ENCODE measurements at regions not wholly inside any gene's neighbourhood (a gene's known extent, or its start where the extent isn't known, plus 50 kb on each side); places are given as distances from the start of the nearest gene placed in this dataset.

GRCh38 chr2:107625982-107626381 is 200.7 kb upstream of the RGPD4 start:
- DNase-seq: no peak
- no peaks in the 10 kb centered on the region for H3K36me3 ChIP-seq (replicated peaks in 1 of 2; ENCODE audit: control extremely low read depth in 1 of 2, control insufficient read depth in 1 of 2, extremely low read depth in 1 of 2, insufficient read depth in 2 of 2, low read length in 1 of 2)
- H3K4me1 ChIP-seq (ENCODE audit: control insufficient read depth in 2 of 2, insufficient read depth in 2 of 2, low read length in 2 of 2): no peaks in the 10 kb centered on the region
- H3K27ac ChIP-seq (ENCODE audit: low read length in 2 of 2): no peak overlapping the region
- H3K27me3 ChIP-seq (replicated peaks in 1 of 4; ENCODE audit: control extremely low read depth in 1 of 4, control insufficient read depth in 3 of 4, insufficient read depth in 4 of 4, low read length in 3 of 4): no peaks in the 10 kb centered on the region
- ATAC-seq (ENCODE audit: low read depth): no peak
- ChIA-PET POLR2A (no interaction called here), CTCF (no interaction called here)
- H4K20me1 ChIP-seq (ENCODE audit: control insufficient read depth, insufficient read depth, low read length, poor library complexity, severe bottlenecking): no peaks in the 10 kb centered on the region
- H3K4me2 ChIP-seq (replicated peaks; ENCODE audit: low read depth, low read length, poor library complexity, severe bottlenecking): no peak overlapping the region
- H2AFZ ChIP-seq (ENCODE audit: insufficient read depth, low read depth, low read length, poor library complexity, severe bottlenecking): no peak overlapping the region
- Mint-ChIP-seq H3K27ac (no peak overlapping the region), H3K4me1 (no peaks in the 10 kb centered on the region), H3K4me3 (no peak overlapping the region), H3K9me3 (ENCODE audit: insufficient read depth) (peaks cover 10% of the 10 kb centered on the region), H3K27me3 (no peaks in the 10 kb centered on the region)
- no peak overlapping the region for H3K9ac ChIP-seq (ENCODE audit: low read length)
- H3K79me2 ChIP-seq (ENCODE audit: control insufficient read depth, insufficient read depth, low read length): no peaks in the 10 kb centered on the region
- peaks cover 0 to 7% (median 0%) of the 10 kb centered on the region in 3 donors for H3K9me3 ChIP-seq (ENCODE audit: control extremely low read depth in 1 of 3, control insufficient read depth in 2 of 3, insufficient read depth in 1 of 3, low read length in 2 of 3)
- intact Hi-C loops (cut with micrococcal nuclease): no loop called here
- no peak overlapping the region for H3K4me3 ChIP-seq (ENCODE audit: control extremely low read depth in 1 of 5, extremely low read depth in 1 of 5, insufficient read depth in 1 of 5, low read depth in 2 of 5, low read length in 4 of 5)
- no peak for TF ChIP-seq CTCF (IDR thresholded peaks at IDR 0.05)
- TF ChIP-seq EZH2 (IDR thresholded peaks at IDR 0.05; ENCODE audit: borderline replicate concordance, insufficient read depth, low read depth, low read length, poor library complexity, severe bottlenecking): no peak

GRCh38 chr2:107627164-107627563 is 199.5 kb upstream of the RGPD4 start:
- CTCF ChIA-PET: no interaction called here

More at GRCh38 chr2:107627164-107627563, 199.5 kb upstream of the RGPD4 start:
- H3K27ac ChIP-seq (ENCODE audit: low read length in 2 of 2): no peak overlapping the region
- POLR2A ChIA-PET: no interaction called here
- no peaks in the 10 kb centered on the region for H3K79me2 ChIP-seq (ENCODE audit: control insufficient read depth, insufficient read depth, low read length)
- no peak overlapping the region for H3K4me3 ChIP-seq (ENCODE audit: control extremely low read depth in 1 of 5, extremely low read depth in 1 of 5, insufficient read depth in 1 of 5, low read depth in 2 of 5, low read length in 4 of 5)
- H3K9ac ChIP-seq (ENCODE audit: low read length): no peak overlapping the region
- TF ChIP-seq EZH2 (IDR thresholded peaks at IDR 0.05; ENCODE audit: borderline replicate concordance, insufficient read depth, low read depth, low read length, poor library complexity, severe bottlenecking): no peak
- no peak for TF ChIP-seq CTCF (IDR thresholded peaks at IDR 0.05)
- H4K20me1 ChIP-seq (ENCODE audit: control insufficient read depth, insufficient read depth, low read length, poor library complexity, severe bottlenecking): no peaks in the 10 kb centered on the region
- Mint-ChIP-seq H3K27ac (no peak overlapping the region), H3K9me3 (ENCODE audit: insufficient read depth) (peaks cover 8% of the 10 kb centered on the region), H3K27me3 (no peaks in the 10 kb centered on the region), H3K4me3 (no peak overlapping the region), H3K4me1 (no peaks in the 10 kb centered on the region)
- no peak for ATAC-seq (ENCODE audit: low read depth)
- no peak for DNase-seq
- no peaks in the 10 kb centered on the region for H3K36me3 ChIP-seq (replicated peaks in 1 of 2; ENCODE audit: control extremely low read depth in 1 of 2, control insufficient read depth in 1 of 2, extremely low read depth in 1 of 2, insufficient read depth in 2 of 2, low read length in 1 of 2)
- intact Hi-C loops (cut with micrococcal nuclease): no loop called here
- H3K9me3 ChIP-seq (ENCODE audit: control extremely low read depth in 1 of 3, control insufficient read depth in 2 of 3, insufficient read depth in 1 of 3, low read length in 2 of 3): peaks cover 0 to 7% (median 0%) of the 10 kb centered on the region in 3 donors
- H3K4me1 ChIP-seq (ENCODE audit: control insufficient read depth in 2 of 2, insufficient read depth in 2 of 2, low read length in 2 of 2): no peaks in the 10 kb centered on the region
- no CpG with 5 or more reads among the region's 1 CpG for WGBS (ENCODE audit: insufficient coverage)
- H3K4me2 ChIP-seq (replicated peaks; ENCODE audit: low read depth, low read length, poor library complexity, severe bottlenecking): no peak overlapping the region
- no peaks in the 10 kb centered on the region for H3K27me3 ChIP-seq (replicated peaks in 1 of 4; ENCODE audit: control extremely low read depth in 1 of 4, control insufficient read depth in 3 of 4, insufficient read depth in 4 of 4, low read length in 3 of 4)
- no peak overlapping the region for H2AFZ ChIP-seq (ENCODE audit: insufficient read depth, low read depth, low read length, poor library complexity, severe bottlenecking)

Measured in B cell (primary cell).